Gastrocnemius medialis (tissue), 4 donors: ENCODE measurements at regions not wholly inside any gene's neighbourhood (a gene's known extent, or its start where the extent isn't known, plus 50 kb on each side); places are given as distances from the start of the nearest gene placed in this dataset.

Experiments used
- ATAC-seq, 2 donors: fragments of 150-250 bp; one replicate each; pipeline ENCODE4 v1.9.1; 2016
- DNase-seq, 2 donors: peaks; one replicate each; pipeline ENCODE4 v3.0.0-alpha.2; 2019
- H3K27ac ChIP-seq, 4 donors: fragments of 200-600 bp; sonication (generic); 1 replicate in 1 of 4; 2 replicates in 3 of 4; pipeline ENCODE4 v1.5.1; 2016 to 2018; ENCODE audit warnings: mild to moderate bottlenecking in 2 of 4, moderate library complexity in 1 of 4
- H3K27me3 ChIP-seq, 3 donors: fragments of 200-600 bp; sonication (generic) in 2 of 3; 1 replicate in 1 of 3; 2 replicates in 2 of 3; pipeline versions ENCODE4 v1.5.1 to v1.6.0; 2016 to 2019; ENCODE audit warnings: mild to moderate bottlenecking in 1 of 3, moderate library complexity in 1 of 3
- H3K36me3 ChIP-seq, 2 donors: fragments of 200-600 bp; sonication (generic) in 1 of 2; one replicate each; pipeline ENCODE4 v1.5.1; 2017 to 2018
- H3K4me1 ChIP-seq, 2 donors: fragments of 200-600 bp; sonication (generic) in 1 of 2; one replicate each; pipeline ENCODE4 v1.5.1; 2016 to 2017; ENCODE audit warnings: mild to moderate bottlenecking in 2 of 2
- H3K4me3 ChIP-seq, 4 donors: fragments of 200-600 bp; sonication (generic) in 3 of 4; 1 replicate in 1 of 4; 2 replicates in 3 of 4; pipeline ENCODE4 v1.5.1; 2016 to 2019; ENCODE audit warnings: mild to moderate bottlenecking in 2 of 4
- H3K9me3 ChIP-seq, 3 donors: fragments of 200-600 bp; sonication (generic) in 2 of 3; 1 replicate in 1 of 3; 2 replicates in 2 of 3; pipeline ENCODE4 v1.5.1; 2016 to 2019
- POLR2A ChIP-seq, 2 donors: fragments of 450-650 bp; IDR thresholded peaks; one replicate each; pipeline ENCODE4 v1.6.1; 2017; ENCODE audit warnings: antibody characterized with exemption in 2 of 2, mild to moderate bottlenecking in 2 of 2, moderate library complexity in 2 of 2
- in situ Hi-C, 4 donors: fragments of 200-750 bp; cut with MboI; loops; one replicate each; pipeline versions ENCODE4 v1.15.0 to v1.8.0; 2017; ENCODE audit warnings: low sequenced_read_pairs in 4 of 4
- intact Hi-C: fragments of 100-400 bp; cut with DNase I; formaldehyde crosslinking; loops from one replicate; pipeline ENCODE4 v1.15.1; 2023; ENCODE audit warnings: low total_unique reads
- TF ChIP-seq, protein P1 (sequence below), 5 experiments: fragments of 450-650 bp in 3 of 5; fragments of 200-600 bp in 2 of 5; sonication (generic) in 2 of 5; IDR thresholded peaks in 4 of 5; conservative IDR thresholded peaks in 1 of 5; 1 replicate in 4 of 5; 2 replicates in 1 of 5; pipeline ENCODE4 v1.5.1; 2016 to 2019; ENCODE audit warnings: antibody characterized with exemption in 5 of 5, mild to moderate bottlenecking in 3 of 5, moderate library complexity in 3 of 5

GRCh38 chr5:117088176-117088575, 513.6 kb upstream of the SEMA6A start:
- no peak for ATAC-seq
- TF ChIP-seq, protein P1, sequence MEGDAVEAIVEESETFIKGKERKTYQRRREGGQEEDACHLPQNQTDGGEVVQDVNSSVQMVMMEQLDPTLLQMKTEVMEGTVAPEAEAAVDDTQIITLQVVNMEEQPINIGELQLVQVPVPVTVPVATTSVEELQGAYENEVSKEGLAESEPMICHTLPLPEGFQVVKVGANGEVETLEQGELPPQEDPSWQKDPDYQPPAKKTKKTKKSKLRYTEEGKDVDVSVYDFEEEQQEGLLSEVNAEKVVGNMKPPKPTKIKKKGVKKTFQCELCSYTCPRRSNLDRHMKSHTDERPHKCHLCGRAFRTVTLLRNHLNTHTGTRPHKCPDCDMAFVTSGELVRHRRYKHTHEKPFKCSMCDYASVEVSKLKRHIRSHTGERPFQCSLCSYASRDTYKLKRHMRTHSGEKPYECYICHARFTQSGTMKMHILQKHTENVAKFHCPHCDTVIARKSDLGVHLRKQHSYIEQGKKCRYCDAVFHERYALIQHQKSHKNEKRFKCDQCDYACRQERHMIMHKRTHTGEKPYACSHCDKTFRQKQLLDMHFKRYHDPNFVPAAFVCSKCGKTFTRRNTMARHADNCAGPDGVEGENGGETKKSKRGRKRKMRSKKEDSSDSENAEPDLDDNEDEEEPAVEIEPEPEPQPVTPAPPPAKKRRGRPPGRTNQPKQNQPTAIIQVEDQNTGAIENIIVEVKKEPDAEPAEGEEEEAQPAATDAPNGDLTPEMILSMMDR (IDR thresholded peaks at IDR 0.05 in 4 of 5, conservative IDR thresholded peaks at IDR 0.05 in 1 of 5): no peak
- TF ChIP-seq POLR2A (IDR thresholded peaks at IDR 0.05): no peak
- H3K27ac ChIP-seq: no peak overlapping the region
- H3K36me3 ChIP-seq: no peaks in the 10 kb centered on the region
- no peaks in the 10 kb centered on the region for H3K9me3 ChIP-seq
- no peak overlapping the region for H3K4me3 ChIP-seq
- no peaks in the 10 kb centered on the region for H3K27me3 ChIP-seq
- intact Hi-C loops: no loop called here
- H3K4me1 ChIP-seq: no peaks in the 10 kb centered on the region
- in situ Hi-C loops: no loop called here
- no peak for DNase-seq

- TF ChIP-seq, protein P1 (IDR thresholded peaks at IDR 0.05 in 4 of 5, conservative IDR thresholded peaks at IDR 0.05 in 1 of 5): no peak
- TF ChIP-seq POLR2A (IDR thresholded peaks at IDR 0.05): no peak
- Histone ChIP-seq H3K27me3 (no peaks in the 10 kb centered on the region), H3K4me1 (no peaks in the 10 kb centered on the region), H3K4me3 (no peak overlapping the region), H3K27ac (no peak overlapping the region), H3K36me3 (no peaks in the 10 kb centered on the region), H3K9me3 (no peaks in the 10 kb centered on the region)
- intact Hi-C loops: no loop called here
- DNase-seq (no peak), ATAC-seq (no peak)
- in situ Hi-C loops: no loop called here
Observed at GRCh38 chr5:117084067-117084466, 509.4 kb upstream of the SEMA6A start.

GRCh38 chr5:117082977-117083376, 508.4 kb upstream of the SEMA6A start:
- no peak overlapping the region for H3K27ac ChIP-seq

DNA sequence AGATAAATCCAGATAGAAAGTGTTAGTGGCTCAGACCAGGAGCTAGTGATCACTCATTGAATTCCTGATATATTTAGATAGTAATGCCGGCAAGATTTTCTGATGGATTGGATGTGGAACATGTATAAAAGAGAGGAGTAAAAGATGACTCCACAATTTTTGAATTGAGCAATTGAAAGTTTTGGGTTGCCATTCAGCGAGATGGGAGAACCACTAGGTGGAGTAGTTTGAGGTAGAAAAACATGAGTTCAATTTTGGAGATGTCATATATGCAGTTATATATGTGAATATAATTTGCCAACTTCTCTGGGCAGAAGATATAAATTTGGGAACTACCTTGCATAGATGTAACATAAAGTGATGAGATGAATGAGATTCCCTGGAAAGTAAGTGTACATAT, 502.5 kb upstream of the SEMA6A start:
- H3K27me3 ChIP-seq: no peaks in the 10 kb centered on the region
- intact Hi-C loops (no loop called here), in situ Hi-C loops (no loop called here)
- H3K4me3 ChIP-seq: no peak overlapping the region
- no peaks in the 10 kb centered on the region for H3K4me1 ChIP-seq
- no peak overlapping the region for H3K27ac ChIP-seq
- no peaks in the 10 kb centered on the region for H3K36me3 ChIP-seq
- no peak for ATAC-seq
- TF ChIP-seq, protein P1 (IDR thresholded peaks at IDR 0.05 in 4 of 5, conservative IDR thresholded peaks at IDR 0.05 in 1 of 5): no peak
- no peak for TF ChIP-seq POLR2A (IDR thresholded peaks at IDR 0.05)
- H3K9me3 ChIP-seq: no peaks in the 10 kb centered on the region
- DNase-seq: no peak

More at GRCh38 chr5:117082977-117083376, 508.4 kb upstream of the SEMA6A start:
- in situ Hi-C loops (no loop called here), intact Hi-C loops (no loop called here)
- no peak for DNase-seq
- TF ChIP-seq, protein P1 (IDR thresholded peaks at IDR 0.05 in 4 of 5, conservative IDR thresholded peaks at IDR 0.05 in 1 of 5): no peak
- no peak for TF ChIP-seq POLR2A (IDR thresholded peaks at IDR 0.05)
- H3K36me3 ChIP-seq: no peaks in the 10 kb centered on the region
- H3K9me3 ChIP-seq: no peaks in the 10 kb centered on the region
- H3K27me3 ChIP-seq: no peaks in the 10 kb centered on the region
- H3K4me3 ChIP-seq: no peak overlapping the region
- H3K4me1 ChIP-seq: no peaks in the 10 kb centered on the region
- no peak for ATAC-seq

DNA sequence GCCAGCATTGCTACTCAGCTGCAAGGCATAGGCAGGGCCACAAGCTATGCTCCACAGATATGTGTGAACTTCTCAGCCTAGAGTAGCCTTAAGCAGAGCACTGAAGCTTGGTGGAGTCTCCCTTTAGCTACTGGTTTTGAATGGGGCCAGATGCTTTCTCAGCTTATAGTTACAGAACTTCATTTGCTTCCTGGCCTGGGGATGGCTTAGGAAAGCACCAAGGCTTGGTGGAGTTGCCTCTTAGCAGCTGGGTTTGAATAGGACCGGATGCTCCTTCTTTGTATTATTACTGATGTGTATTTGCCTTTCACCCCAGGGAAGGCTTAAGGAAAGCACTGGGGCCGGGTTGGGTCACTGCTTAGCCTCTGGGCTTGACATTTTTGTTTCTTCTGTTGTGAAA, 497.8 kb upstream of the SEMA6A start:
- Histone ChIP-seq H3K9me3 (no peaks in the 10 kb centered on the region), H3K36me3 (no peaks in the 10 kb centered on the region), H3K4me1 (no peaks in the 10 kb centered on the region), H3K27ac (no peak overlapping the region), H3K4me3 (no peak overlapping the region), H3K27me3 (no peaks in the 10 kb centered on the region)
- ATAC-seq: no peak
- no peak for DNase-seq
- no peak for TF ChIP-seq POLR2A (IDR thresholded peaks at IDR 0.05)
- TF ChIP-seq, protein P1 (IDR thresholded peaks at IDR 0.05 in 4 of 5, conservative IDR thresholded peaks at IDR 0.05 in 1 of 5): no peak
- in situ Hi-C loops (no loop called here), intact Hi-C loops (no loop called here)
